ENCODE measurements at regions not wholly inside any gene's neighbourhood (a gene's known extent, or its start where the extent isn't known, plus 50 kb on each side); places are given as distances from the start of the nearest gene placed in this dataset.

GRCh38 chr2:59957504-59957903, 596.0 kb downstream of the BCL11A start:
- TF ChIP-seq EZH2 (IDR thresholded peaks at IDR 0.05; ENCODE audit: insufficient read depth, poor library complexity, severe bottlenecking) (no peak), EZH2phosphoT487 (IDR thresholded peaks at IDR 0.05; ENCODE audit: insufficient read depth, low read depth) (no peak)

Data from GM23248 (cell line).